Neuronal stem cell (in vitro differentiated cells): ENCODE measurements at regions not wholly inside any gene's neighbourhood (a gene's known extent, or its start where the extent isn't known, plus 50 kb on each side); places are given as distances from the start of the nearest gene placed in this dataset.

ENCODE experiments used
- DNase-seq: peaks from one replicate; pipeline ENCODE4 v3.0.0-alpha.2; 2013; ENCODE audit warnings: low spot score
- H2AFZ ChIP-seq: one replicate; pipeline ENCODE4 v1.6.1; 2013; ENCODE audit warnings: mild to moderate bottlenecking, low read length, inconsistent platforms
- H2AK5ac ChIP-seq: 2 replicates; pipeline ENCODE4 v1.6.1; 2013; ENCODE audit warnings: low read depth, mild to moderate bottlenecking, inconsistent platforms, low read length, moderate library complexity, mixed read lengths
- H2BK120ac ChIP-seq: 2 replicates; pipeline ENCODE4 v1.6.1; 2013; ENCODE audit warnings: low read depth, mild to moderate bottlenecking, inconsistent platforms, low read length, moderate library complexity, mixed read lengths
- H2BK12ac ChIP-seq: one replicate; pipeline ENCODE4 v1.6.1; 2013; ENCODE audit warnings: low read length, inconsistent platforms
- H2BK15ac ChIP-seq: 2 replicates; pipeline ENCODE4 v1.6.1; 2013; ENCODE audit warnings: mild to moderate bottlenecking, low read length, inconsistent platforms, mixed read lengths
- H2BK5ac ChIP-seq: one replicate; pipeline ENCODE4 v1.6.1; 2013; ENCODE audit warnings: inconsistent platforms, mild to moderate bottlenecking, low read length, moderate library complexity
- H3K14ac ChIP-seq: one replicate; pipeline ENCODE4 v1.6.1; 2013; ENCODE audit warnings: low read length, inconsistent platforms
- H3K18ac ChIP-seq: 2 replicates; pipeline ENCODE4 v1.6.1; 2013; ENCODE audit warnings: low read length, inconsistent platforms
- H3K23ac ChIP-seq: 2 replicates; pipeline ENCODE4 v1.6.1; 2013; ENCODE audit warnings: low read depth, mild to moderate bottlenecking, mixed read lengths, low read length, inconsistent platforms; ENCODE audit not compliant: poor library complexity
- H3K27ac ChIP-seq: replicated peaks from 3 replicates; pipeline ENCODE4 v1.5.1; 2013; ENCODE audit warnings: low read length, inconsistent platforms
- H3K27me3 ChIP-seq, 3 experiments: 2 replicates each; pipeline ENCODE4 v1.6.1; 2013; ENCODE audit warnings: low read length in 3 of 3, mild to moderate bottlenecking in 2 of 3, inconsistent platforms in 1 of 3, low read depth in 1 of 3, mixed read lengths in 1 of 3, moderate library complexity in 1 of 3; ENCODE audit not compliant: control insufficient read depth in 3 of 3, insufficient read depth in 3 of 3
- H3K36me3 ChIP-seq, 2 donors: replicated peaks in 1 of 2; 2 replicates each; pipeline ENCODE4 v1.6.1; 2013; ENCODE audit warnings: low read length in 2 of 2; ENCODE audit not compliant: control insufficient read depth in 2 of 2, insufficient read depth in 2 of 2
- H3K4ac ChIP-seq: 2 replicates; pipeline ENCODE4 v1.6.1; 2013; ENCODE audit warnings: inconsistent platforms, mild to moderate bottlenecking, low read length, moderate library complexity
- H3K4me1 ChIP-seq, 2 donors: 1 replicate in 1 of 2; 2 replicates in 1 of 2; pipeline ENCODE4 v1.6.1; 2013; ENCODE audit warnings: low read length in 2 of 2, low read depth in 1 of 2; ENCODE audit not compliant: control insufficient read depth in 2 of 2, insufficient read depth in 1 of 2
- H3K4me2 ChIP-seq: one replicate; pipeline ENCODE4 v1.6.1; 2013; ENCODE audit warnings: mild to moderate bottlenecking, low read length, inconsistent platforms; ENCODE audit not compliant: insufficient read depth, poor library complexity, severe bottlenecking
- H3K4me3 ChIP-seq, 2 donors: 2 replicates each; pipeline ENCODE4 v1.5.1; 2013; ENCODE audit warnings: low read length in 2 of 2, mild to moderate bottlenecking in 2 of 2, inconsistent platforms in 1 of 2, moderate library complexity in 1 of 2
- H3K79me1 ChIP-seq: one replicate; pipeline ENCODE4 v1.6.1; 2013; ENCODE audit warnings: low read depth, mild to moderate bottlenecking, inconsistent platforms, low read length, moderate library complexity
- H3K9ac ChIP-seq: one replicate; pipeline ENCODE4 v1.6.1; 2013; ENCODE audit warnings: mild to moderate bottlenecking, low read depth, low read length, inconsistent platforms; ENCODE audit not compliant: poor library complexity
- H3K9me3 ChIP-seq, 2 donors: replicated peaks in 1 of 2; 2 replicates each; pipeline versions ENCODE3 to v1.6.1; 2013; ENCODE audit warnings: low read length in 2 of 2, mild to moderate bottlenecking in 2 of 2, inconsistent platforms in 1 of 2, low read depth in 1 of 2, mixed read lengths in 1 of 2, moderate library complexity in 1 of 2; ENCODE audit not compliant: control insufficient read depth in 2 of 2, insufficient read depth in 1 of 2
- H4K8ac ChIP-seq: one replicate; pipeline ENCODE4 v1.6.1; 2013; ENCODE audit warnings: low read depth, mild to moderate bottlenecking, inconsistent platforms, low read length, moderate library complexity
- H4K91ac ChIP-seq: one replicate; pipeline ENCODE4 v1.6.1; 2013; ENCODE audit warnings: low read length, low read depth, mild to moderate bottlenecking, inconsistent platforms; ENCODE audit not compliant: poor library complexity
- WGBS, 2 donors: extraction: QIAGEN DNeasy Blood & Tissue Kit; methylation state at CpG; one replicate each; pipeline ENCODE4 v1.1.7; 2013; ENCODE audit warnings: missing lambda C conversion rate in 2 of 2, mixed read lengths in 1 of 2; ENCODE audit not compliant: insufficient read length in 2 of 2, insufficient replicate concordance in 1 of 2; ENCODE audit errors: extremely low coverage in 2 of 2; 5-methylcytosine and 5-hydroxymethylcytosine counted together

DNA sequence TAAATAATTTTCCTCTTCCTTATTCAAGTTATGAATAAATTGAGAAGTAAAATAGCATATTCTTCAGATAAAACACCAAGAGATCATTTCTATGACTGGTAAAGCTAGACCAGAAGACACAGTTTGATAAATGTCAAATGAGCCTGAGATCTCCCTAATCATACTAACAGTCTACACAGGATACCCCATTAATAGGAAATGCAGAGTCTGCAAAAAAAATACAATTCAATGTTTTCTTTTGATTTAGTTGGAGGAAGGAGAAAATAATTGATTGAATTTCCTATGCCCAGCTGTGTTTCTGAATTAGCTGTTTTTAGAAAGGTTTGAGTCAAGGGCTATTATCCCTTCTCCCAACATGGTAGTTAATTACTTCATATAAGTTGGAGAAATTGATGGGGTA, 734.6 kb upstream of the SLITRK1 start:
- Histone ChIP-seq H2AK5ac (no peak overlapping the region), H3K4ac (no peak overlapping the region), H2BK15ac (no peak overlapping the region), H3K14ac (no peak overlapping the region), H4K91ac (no peak overlapping the region), H3K4me1 (no peaks in the 10 kb centered on the region), H3K23ac (no peak overlapping the region), H3K18ac (no peak overlapping the region), H3K36me3 (no peaks in the 10 kb centered on the region), H3K9ac (no peak overlapping the region), H3K9me3 (no peaks in the 10 kb centered on the region), H3K27me3 (no peaks in the 10 kb centered on the region), H2BK5ac (no peak overlapping the region), H3K4me3 (no peak overlapping the region), H3K27ac (no peak overlapping the region), H3K79me1 (no peaks in the 10 kb centered on the region), H2BK12ac (no peak overlapping the region), H2BK120ac (no peak overlapping the region), H2AFZ (no peak overlapping the region), H3K4me2 (no peak overlapping the region), H4K8ac (no peak overlapping the region)
- no peak for DNase-seq

GRCh38 chr13:84609716-84610115, 727.4 kb upstream of the SLITRK1 start:
- H4K8ac ChIP-seq, result no peak overlapping the region
- no peak overlapping the region for H3K9ac ChIP-seq
- no peak overlapping the region for H3K23ac ChIP-seq
- no peaks in the 10 kb centered on the region for H3K9me3 ChIP-seq
- H2BK5ac ChIP-seq, result no peak overlapping the region
- no peaks in the 10 kb centered on the region for H3K79me1 ChIP-seq
- no peak overlapping the region for H3K14ac ChIP-seq
- WGBS, 2 donors, result no CpG with 5 or more reads among the region's 1 CpG
- no peaks in the 10 kb centered on the region for H3K27me3 ChIP-seq
- no peak overlapping the region for H3K4ac ChIP-seq
- H2BK15ac ChIP-seq, result no peak overlapping the region
- DNase-seq, result no peak
- H3K27ac ChIP-seq, result no peak overlapping the region
- H2BK120ac ChIP-seq, result no peak overlapping the region
- no peak overlapping the region for H2BK12ac ChIP-seq
- no peak overlapping the region for H3K18ac ChIP-seq
- no peak overlapping the region for H2AK5ac ChIP-seq
- no peaks in the 10 kb centered on the region for H3K36me3 ChIP-seq
- no peak overlapping the region for H2AFZ ChIP-seq
- no peak overlapping the region for H4K91ac ChIP-seq
- no peak overlapping the region for H3K4me2 ChIP-seq
- no peaks in the 10 kb centered on the region for H3K4me1 ChIP-seq
- H3K4me3 ChIP-seq, result no peak overlapping the region

DNA sequence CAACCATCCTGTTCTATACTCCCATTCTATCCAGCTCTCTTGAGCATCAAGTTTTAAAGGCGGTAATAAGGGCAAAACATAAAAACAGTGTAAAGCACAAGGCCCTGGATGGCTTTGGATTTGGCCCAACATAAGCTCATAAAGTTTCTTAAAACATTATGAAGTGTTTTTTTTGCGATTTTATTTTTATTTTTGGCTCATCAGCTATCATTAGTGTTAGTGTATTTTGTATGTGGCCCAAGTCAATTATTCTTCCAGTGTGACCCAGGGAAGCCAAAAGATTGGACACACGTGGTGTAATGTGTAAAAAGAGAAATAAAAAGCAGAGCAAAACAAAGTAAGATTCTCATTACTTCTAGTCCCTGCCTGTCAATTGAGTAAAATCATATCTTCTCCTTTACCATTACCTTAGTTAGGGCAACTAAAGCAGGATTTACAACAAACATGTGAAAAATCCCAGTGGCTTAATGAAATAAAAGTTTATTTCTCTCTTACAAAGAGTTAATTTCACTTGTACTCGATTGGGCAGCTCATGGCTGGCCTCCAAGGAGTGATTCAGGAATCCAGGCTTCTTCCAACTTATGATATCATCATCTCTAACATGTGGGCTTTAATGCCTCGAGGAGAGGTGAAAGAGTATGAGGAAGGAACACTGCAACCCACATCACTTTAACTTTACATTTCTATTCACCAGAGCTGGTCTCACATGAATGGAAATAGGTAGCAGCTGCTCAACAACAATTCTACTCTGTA, 725.2 kb upstream of the SLITRK1 start:
- Histone ChIP-seq H3K4ac (no peak overlapping the region), H3K27me3 (no peaks in the 10 kb centered on the region), H3K14ac (no peak overlapping the region), H2AFZ (no peak overlapping the region), H3K4me1 (no peaks in the 10 kb centered on the region), H3K18ac (no peak overlapping the region), H2BK120ac (no peak overlapping the region), H2AK5ac (no peak overlapping the region), H2BK15ac (no peak overlapping the region), H2BK5ac (no peak overlapping the region), H3K79me1 (no peaks in the 10 kb centered on the region), H3K23ac (no peak overlapping the region), H2BK12ac (no peak overlapping the region), H3K4me3 (no peak overlapping the region), H4K8ac (no peak overlapping the region), H3K9ac (no peak overlapping the region), H3K4me2 (no peak overlapping the region), H4K91ac (no peak overlapping the region), H3K36me3 (no peaks in the 10 kb centered on the region), H3K27ac (no peak overlapping the region), H3K9me3 (no peaks in the 10 kb centered on the region)
- no CpG with 5 or more reads among the region's 5 CpGs for WGBS, 2 donors
- no peak for DNase-seq

GRCh38 chr13:84606616-84607015, 724.3 kb upstream of the SLITRK1 start:
- H3K4me2 ChIP-seq, result no peak overlapping the region
- no peak overlapping the region for H3K23ac ChIP-seq
- no peak overlapping the region for H2BK12ac ChIP-seq
- H3K4me3 ChIP-seq, result no peak overlapping the region
- H3K27ac ChIP-seq, result no peak overlapping the region
- H2BK120ac ChIP-seq, result no peak overlapping the region
- H3K4me1 ChIP-seq, result no peaks in the 10 kb centered on the region
- H3K79me1 ChIP-seq, result no peaks in the 10 kb centered on the region
- no peaks in the 10 kb centered on the region for H3K36me3 ChIP-seq
- no peak overlapping the region for H2BK5ac ChIP-seq
- no peak overlapping the region for H4K8ac ChIP-seq
- H3K27me3 ChIP-seq, result no peaks in the 10 kb centered on the region
- no peak overlapping the region for H3K9ac ChIP-seq
- no peak overlapping the region for H2AK5ac ChIP-seq
- H2AFZ ChIP-seq, result no peak overlapping the region
- no peak overlapping the region for H4K91ac ChIP-seq
- no peak overlapping the region for H2BK15ac ChIP-seq
- DNase-seq, result no peak
- H3K18ac ChIP-seq, result no peak overlapping the region
- no peak overlapping the region for H3K4ac ChIP-seq
- no peak overlapping the region for H3K14ac ChIP-seq
- no peaks in the 10 kb centered on the region for H3K9me3 ChIP-seq
